PC-9 (cell line): ENCODE measurements at regions not wholly inside any gene's neighbourhood (a gene's known extent, or its start where the extent isn't known, plus 50 kb on each side); places are given as distances from the start of the nearest gene placed in this dataset.

ENCODE experiments used
- BruUV-seq: library from RNA; stranded (reverse); fragments of 400-500 nt; replicated peaks from 2 replicates; lab custom pipeline; 2021; lab: Mats Ljungman, UMichigan
- CTCF ChIA-PET: fragments of 300-600 bp; sonication (Branson Sonifier 250); formaldehyde crosslinking; loops from one replicate; lab custom pipeline; 2022; ENCODE audit warnings: antibody characterized with exemption; lab: Charles Lee
- POLR2A ChIA-PET: fragments of 300-600 bp; sonication (Branson Sonifier 250); formaldehyde crosslinking; loops from one replicate; lab custom pipeline; 2022; ENCODE audit warnings: antibody characterized with exemption; ENCODE audit not compliant: unreplicated experiment; lab: Charles Lee
- DNase-seq, 2 experiments: peaks; one replicate each; pipeline versions ENCODE4 v3.0.0 to v3.0.0-alpha.2; 2015 to 2022; ENCODE audit warnings: mixed read lengths in 1 of 2
- H2AFZ ChIP-seq: fragments of 200-600 bp; sonication (generic); 2 replicates; pipeline ENCODE4 v1.8.1; 2017; ENCODE audit warnings: antibody characterized with exemption
- H3F3A ChIP-seq: fragments of 200-600 bp; sonication (generic); 2 replicates; pipeline ENCODE4 v1.8.1; 2017; ENCODE audit warnings: antibody characterized with exemption, mild to moderate bottlenecking, low read depth; ENCODE audit not compliant: insufficient read depth
- H3K27ac ChIP-seq: fragments of 200-600 bp; sonication (generic); 2 replicates; pipeline ENCODE4 v1.6.1; 2016; ENCODE audit warnings: mixed run types
- H3K27me3 ChIP-seq: fragments of 200-600 bp; sonication (generic); 2 replicates; pipeline ENCODE4 v1.6.1; 2016; ENCODE audit warnings: low read depth, mixed run types; ENCODE audit not compliant: insufficient read depth
- H3K36me3 ChIP-seq: fragments of 200-600 bp; sonication (generic); 2 replicates; pipeline ENCODE4 v1.6.1; 2016; ENCODE audit warnings: low read depth, mixed run types
- H3K4me1 ChIP-seq: fragments of 200-600 bp; sonication (generic); replicated peaks from 2 replicates; pipeline ENCODE4 v1.6.1; 2016; ENCODE audit warnings: mixed run types; ENCODE audit not compliant: insufficient read depth
- H3K4me2 ChIP-seq: fragments of 200-600 bp; sonication (generic); 2 replicates; pipeline ENCODE4 v1.6.1; 2017; ENCODE audit warnings: mixed run types
- H3K4me3 ChIP-seq: fragments of 200-600 bp; sonication (generic); 2 replicates; pipeline ENCODE4 v1.6.1; 2016; ENCODE audit warnings: mixed run types
- H3K79me2 ChIP-seq: fragments of 200-600 bp; sonication (generic); 2 replicates; pipeline ENCODE4 v1.6.1; 2017; ENCODE audit warnings: low read depth, mixed run types
- H3K9me2 ChIP-seq: fragments of 200-600 bp; sonication (generic); 2 replicates; pipeline ENCODE4 v1.8.1; 2017; ENCODE audit warnings: mild to moderate bottlenecking; ENCODE audit not compliant: insufficient read depth
- H3K9me3 ChIP-seq: fragments of 200-600 bp; sonication (generic); 2 replicates; pipeline ENCODE4 v1.8.1; 2016; ENCODE audit warnings: low read depth; ENCODE audit not compliant: insufficient read depth
- H4K20me1 ChIP-seq: fragments of 200-600 bp; sonication (generic); 2 replicates; pipeline ENCODE4 v1.8.1; 2017; ENCODE audit not compliant: insufficient read depth
- EZH2 ChIP-seq: fragments of 200-600 bp; sonication (generic); IDR thresholded peaks from 2 replicates; pipeline ENCODE4 v1.8.0; 2017; ENCODE audit warnings: antibody characterized with exemption, low read depth
- intact Hi-C: fragments of 100-400 bp; cut with micrococcal nuclease; formaldehyde crosslinking; loops from one replicate; pipeline ENCODE4 v1.10.0; 2022; ENCODE audit not compliant: unreplicated experiment
- TF ChIP-seq, protein P1 (sequence below): fragments of 200-600 bp; sonication (generic); conservative IDR thresholded peaks from 2 replicates; pipeline ENCODE4 v1.6.1; 2017; ENCODE audit warnings: mixed run types, antibody characterized with exemption, mild to moderate bottlenecking, moderate library complexity

DNA sequence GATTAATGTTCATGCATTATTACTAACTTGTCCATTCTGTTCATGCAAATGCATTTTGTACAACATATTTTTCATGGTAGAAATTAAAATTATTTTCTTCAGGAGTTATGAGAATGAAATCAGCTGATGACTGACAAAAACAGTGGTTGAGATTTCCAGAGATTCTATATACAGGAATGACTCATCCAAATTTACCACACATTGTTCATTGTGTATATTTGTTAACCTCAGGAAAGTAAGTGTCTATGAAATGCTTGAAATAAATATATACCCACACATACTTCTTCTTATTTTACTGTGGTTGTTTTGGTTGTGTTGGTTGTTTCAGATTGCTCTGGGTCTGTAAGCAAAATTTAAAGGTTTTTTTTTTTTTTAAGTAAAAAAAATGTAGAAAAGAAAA lies 108.1 kb upstream of the SP8 start:
- Histone ChIP-seq H4K20me1 (no peaks in the 10 kb centered on the region), H3K27me3 (no peaks in the 10 kb centered on the region), H3K4me3 (no peak overlapping the region), H3K4me1 (0 out of 2 replicates have a peak, but pooled peaks cover 9% of the 10 kb centered on the region), H2AFZ (no peak overlapping the region), H3K36me3 (no peaks in the 10 kb centered on the region), H3K9me2 (no peaks in the 10 kb centered on the region), H3K4me2 (no peak overlapping the region), H3K27ac (no peak overlapping the region), H3K9me3 (no peaks in the 10 kb centered on the region; the same call in 1 of the 2 replicates), H3F3A (no peaks in the 10 kb centered on the region), H3K79me2 (no peaks in the 10 kb centered on the region)
- DNase-seq: no peak
- CTCF ChIA-PET: no interaction called here
- intact Hi-C loops: no loop called here
- TF ChIP-seq EZH2: no peak
- TF ChIP-seq, protein P1, sequence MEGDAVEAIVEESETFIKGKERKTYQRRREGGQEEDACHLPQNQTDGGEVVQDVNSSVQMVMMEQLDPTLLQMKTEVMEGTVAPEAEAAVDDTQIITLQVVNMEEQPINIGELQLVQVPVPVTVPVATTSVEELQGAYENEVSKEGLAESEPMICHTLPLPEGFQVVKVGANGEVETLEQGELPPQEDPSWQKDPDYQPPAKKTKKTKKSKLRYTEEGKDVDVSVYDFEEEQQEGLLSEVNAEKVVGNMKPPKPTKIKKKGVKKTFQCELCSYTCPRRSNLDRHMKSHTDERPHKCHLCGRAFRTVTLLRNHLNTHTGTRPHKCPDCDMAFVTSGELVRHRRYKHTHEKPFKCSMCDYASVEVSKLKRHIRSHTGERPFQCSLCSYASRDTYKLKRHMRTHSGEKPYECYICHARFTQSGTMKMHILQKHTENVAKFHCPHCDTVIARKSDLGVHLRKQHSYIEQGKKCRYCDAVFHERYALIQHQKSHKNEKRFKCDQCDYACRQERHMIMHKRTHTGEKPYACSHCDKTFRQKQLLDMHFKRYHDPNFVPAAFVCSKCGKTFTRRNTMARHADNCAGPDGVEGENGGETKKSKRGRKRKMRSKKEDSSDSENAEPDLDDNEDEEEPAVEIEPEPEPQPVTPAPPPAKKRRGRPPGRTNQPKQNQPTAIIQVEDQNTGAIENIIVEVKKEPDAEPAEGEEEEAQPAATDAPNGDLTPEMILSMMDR: no peak
- no TSS peak for BruUV-seq
- POLR2A ChIA-PET: interaction anchor here (0.6 kb wide), 1 partner anchor 419 kb away, joined by 12 read pairs; no protein-coding TSS in a partner anchor

DNA sequence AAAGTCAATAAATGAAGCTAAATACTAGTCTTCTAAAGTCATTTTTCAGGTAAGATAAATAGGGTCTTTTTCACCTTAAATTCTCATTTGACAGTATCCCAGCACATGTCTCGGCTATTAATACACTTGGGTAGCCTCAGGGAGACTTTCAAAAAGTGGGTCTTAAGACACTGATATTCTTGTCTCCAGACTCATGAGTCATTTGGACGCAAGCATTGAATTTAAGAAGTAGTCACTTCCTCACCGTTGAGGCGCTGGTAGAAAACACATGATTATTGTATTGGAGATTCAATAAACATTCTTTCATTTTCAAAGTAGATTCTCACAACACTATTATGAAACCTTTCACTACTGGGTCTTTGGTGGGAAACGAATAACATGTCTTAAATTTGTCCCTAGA lies 108.9 kb upstream of the SP8 start:
- no TSS peak for BruUV-seq
- intact Hi-C loops: no loop called here
- TF ChIP-seq, protein P1: no peak
- TF ChIP-seq EZH2: no peak
- no peaks in the 10 kb centered on the region; the same call in 1 of the 2 replicates for H3K9me3 ChIP-seq
- H3K36me3 ChIP-seq: no peaks in the 10 kb centered on the region
- no peak for DNase-seq
- no peaks in the 10 kb centered on the region for H3K27me3 ChIP-seq
- no peaks in the 10 kb centered on the region for H4K20me1 ChIP-seq
- no peaks in the 10 kb centered on the region for H3F3A ChIP-seq
- H3K79me2 ChIP-seq: no peaks in the 10 kb centered on the region
- H3K27ac ChIP-seq: no peak overlapping the region
- POLR2A ChIA-PET: interaction anchor here (0.6 kb wide), 1 partner anchor 420 kb away, joined by 12 read pairs; no protein-coding TSS in a partner anchor
- no peak overlapping the region for H3K4me2 ChIP-seq
- H2AFZ ChIP-seq: no peak overlapping the region
- 0 out of 2 replicates have a peak, but pooled peaks cover 9% of the 10 kb centered on the region for H3K4me1 ChIP-seq
- no peak overlapping the region for H3K4me3 ChIP-seq
- CTCF ChIA-PET: no interaction called here
- no peaks in the 10 kb centered on the region for H3K9me2 ChIP-seq

DNA sequence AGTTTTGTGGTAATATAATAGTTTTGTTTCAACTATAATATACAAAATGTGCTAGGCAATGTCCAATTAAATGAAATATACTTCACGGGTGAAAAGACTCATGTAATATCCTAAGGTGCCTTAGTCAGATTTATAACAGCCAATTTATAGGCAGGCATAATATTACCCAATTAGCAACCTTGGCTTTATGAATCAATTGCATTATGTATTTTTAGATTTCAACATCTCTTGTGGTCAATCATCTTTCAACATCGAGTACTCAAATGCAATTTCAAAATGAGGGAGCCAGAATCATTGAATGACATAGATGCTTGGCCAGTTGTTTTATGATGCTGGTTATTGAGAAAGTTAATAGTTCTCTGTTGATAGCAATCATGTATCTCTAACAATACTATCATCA lies 110.3 kb upstream of the SP8 start:
- DNase-seq: peak in 1 of 2 experiments; percentile 64

More for the DNA sequence above, 110.3 kb upstream of the SP8 start:
- H3K36me3 ChIP-seq: no peaks in the 10 kb centered on the region
- no peak for TF ChIP-seq EZH2
- TF ChIP-seq, protein P1: no peak
- H3K27me3 ChIP-seq: no peaks in the 10 kb centered on the region
- H3K9me2 ChIP-seq: no peaks in the 10 kb centered on the region
- H3K9me3 ChIP-seq: peaks cover 3% of the 10 kb centered on the region; the same call in 1 of the 2 replicates
- no peaks in the 10 kb centered on the region for H3F3A ChIP-seq
- no peak overlapping the region for H2AFZ ChIP-seq
- no peak overlapping the region for H3K4me3 ChIP-seq
- no peaks in the 10 kb centered on the region for H4K20me1 ChIP-seq
- CTCF ChIA-PET: interaction anchor here (0.6 kb wide), 1 partner anchor 173 kb away, joined by 12 read pairs; no protein-coding TSS in a partner anchor
- no TSS peak for BruUV-seq
- intact Hi-C loops: no loop called here
- POLR2A ChIA-PET: no interaction called here
- H3K4me1 ChIP-seq: 0 out of 2 replicates have a peak, but pooled peaks cover 9% of the 10 kb centered on the region
- no peak overlapping the region for H3K27ac ChIP-seq
- H3K79me2 ChIP-seq: no peaks in the 10 kb centered on the region
- no peak overlapping the region for H3K4me2 ChIP-seq
